ENCODE measurements at regions not wholly inside any gene's neighbourhood (a gene's known extent, or its start where the extent isn't known, plus 50 kb on each side); places are given as distances from the start of the nearest gene placed in this dataset.

GRCh38 chr3:192993411-192993810 lies 75.8 kb upstream of the MB21D2 start:
- TF ChIP-seq NFIC (IDR thresholded peaks at IDR 0.05) (no peak), TEAD4 (IDR thresholded peaks at IDR 0.05) (no peak), EP300 (IDR thresholded peaks at IDR 0.05; ENCODE audit: borderline replicate concordance) (no peak), FOXM1 (IDR thresholded peaks at IDR 0.05; ENCODE audit: borderline replicate concordance, low read depth) (no peak), RAD21 (IDR thresholded peaks at IDR 0.05; ENCODE audit: low read depth) (no peak), CREB1 (IDR thresholded peaks at IDR 0.05; ENCODE audit: low read depth) (no peak), REST (IDR thresholded peaks at IDR 0.05; ENCODE audit: low read depth) (no peak), TCF12 (IDR thresholded peaks at IDR 0.05; ENCODE audit: low read depth) (no peak)

- TF ChIP-seq TCF12 (IDR thresholded peaks at IDR 0.05; ENCODE audit: low read depth) (no peak), REST (IDR thresholded peaks at IDR 0.05; ENCODE audit: low read depth) (no peak)
Observed at GRCh38 chr3:193008654-193009053, 91.0 kb upstream of the MB21D2 start.

DNA sequence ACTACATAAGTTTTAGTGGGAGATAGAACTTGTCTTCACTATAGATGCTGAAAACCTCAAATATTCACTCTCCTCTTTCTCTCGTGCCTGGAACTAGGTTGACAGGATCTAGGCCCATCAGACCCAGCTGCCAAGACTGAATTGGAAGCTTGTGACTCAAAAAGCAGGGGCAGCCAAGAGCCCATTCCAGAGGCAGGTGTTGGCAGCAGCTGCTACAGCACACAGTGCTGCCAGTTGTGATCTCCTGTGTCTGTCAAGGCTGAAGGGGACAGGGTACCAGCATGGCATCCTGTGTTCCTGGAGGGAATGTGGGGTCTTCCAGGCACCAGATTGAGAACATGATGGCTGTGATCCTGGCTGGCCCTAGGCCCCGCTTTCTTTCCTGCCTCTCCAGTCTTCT lies 92.5 kb upstream of the MB21D2 start:
- TF ChIP-seq ZBTB7A (IDR thresholded peaks at IDR 0.05; ENCODE audit: low read depth): no peak
- no peak for TF ChIP-seq RAD21 (IDR thresholded peaks at IDR 0.05; ENCODE audit: low read depth)
- TF ChIP-seq USF1 (IDR thresholded peaks at IDR 0.05): no peak
- no peak for TF ChIP-seq TEAD4 (IDR thresholded peaks at IDR 0.05)
- no peak for TF ChIP-seq TCF12 (IDR thresholded peaks at IDR 0.05; ENCODE audit: low read depth)
- no peak for TF ChIP-seq MAX (IDR thresholded peaks at IDR 0.05)
- TF ChIP-seq FOXM1 (IDR thresholded peaks at IDR 0.05; ENCODE audit: borderline replicate concordance, low read depth): no peak
- no peak for TF ChIP-seq CREB1 (IDR thresholded peaks at IDR 0.05; ENCODE audit: low read depth)
- no peak for TF ChIP-seq EGR1 (IDR thresholded peaks at IDR 0.05)
- no peak for TF ChIP-seq REST (IDR thresholded peaks at IDR 0.05; ENCODE audit: low read depth)
- TF ChIP-seq EP300 (IDR thresholded peaks at IDR 0.05; ENCODE audit: borderline replicate concordance): no peak
- no peak for TF ChIP-seq TAF1 (IDR thresholded peaks at IDR 0.05; ENCODE audit: low read depth)
- TF ChIP-seq YY1 (IDR thresholded peaks at IDR 0.05; ENCODE audit: low read depth): no peak
- TF ChIP-seq NFIC (IDR thresholded peaks at IDR 0.05): no peak

DNA sequence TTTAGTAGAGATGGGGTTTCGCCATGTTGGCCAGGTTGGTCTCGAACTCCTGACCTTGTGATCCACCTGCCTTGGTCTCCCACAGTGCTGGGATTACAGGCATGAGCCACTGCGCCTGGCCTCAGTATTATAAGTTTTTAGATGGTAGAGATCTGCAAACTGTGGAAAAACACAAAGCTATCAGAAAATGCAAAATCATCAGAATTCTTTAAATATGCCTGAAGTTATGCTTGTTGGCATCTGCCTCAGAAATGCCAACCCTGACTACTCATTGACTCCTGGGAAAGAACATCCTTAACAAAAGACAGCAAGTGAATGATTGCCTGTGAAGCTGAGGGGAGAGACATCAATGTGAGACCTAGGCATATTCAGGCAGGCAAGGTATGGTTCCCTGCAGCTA lies 94.3 kb upstream of the MB21D2 start:
- TF ChIP-seq EGR1 (IDR thresholded peaks at IDR 0.05): no peak
- no peak for TF ChIP-seq MAX (IDR thresholded peaks at IDR 0.05)
- no peak for TF ChIP-seq USF1 (IDR thresholded peaks at IDR 0.05)
- no peak for TF ChIP-seq RAD21 (IDR thresholded peaks at IDR 0.05; ENCODE audit: low read depth)

GRCh38 chr3:193014902-193015301 lies 97.2 kb upstream of the MB21D2 start:
- no peak for TF ChIP-seq TAF1 (IDR thresholded peaks at IDR 0.05; ENCODE audit: low read depth)
- TF ChIP-seq NFIC (IDR thresholded peaks at IDR 0.05): no peak

DNA sequence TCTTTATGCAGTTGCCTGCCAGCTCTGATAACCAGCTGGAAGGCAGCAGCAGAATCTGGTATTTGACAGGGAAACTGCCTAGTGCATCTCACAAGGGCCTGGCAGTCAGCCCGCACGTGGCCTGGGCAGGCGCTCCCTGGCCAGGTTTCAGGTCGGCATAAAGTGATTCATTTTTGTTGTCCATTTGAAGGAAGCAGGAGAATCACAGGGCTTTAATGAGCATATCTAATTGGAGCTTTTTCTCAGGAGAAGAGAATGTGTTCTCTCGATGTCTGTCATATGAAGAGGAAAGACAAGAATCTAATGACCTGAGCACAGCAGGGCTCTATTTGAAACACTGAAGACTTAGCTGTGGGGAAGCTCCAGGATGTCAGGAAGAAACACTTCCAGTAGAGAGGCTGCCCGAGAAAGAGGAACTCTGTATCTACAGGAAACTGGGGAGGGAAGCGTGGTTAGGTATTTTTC lies 98.8 kb upstream of the MB21D2 start:
- no peak for TF ChIP-seq EGR1 (IDR thresholded peaks at IDR 0.05)
- TF ChIP-seq TEAD4 (IDR thresholded peaks at IDR 0.05): no peak
- TF ChIP-seq RAD21 (IDR thresholded peaks at IDR 0.05; ENCODE audit: low read depth): no peak
- no peak for TF ChIP-seq ZBTB7A (IDR thresholded peaks at IDR 0.05; ENCODE audit: low read depth)
- TF ChIP-seq EP300 (IDR thresholded peaks at IDR 0.05; ENCODE audit: borderline replicate concordance): no peak
